ENCODE measurements at regions not wholly inside any gene's neighbourhood (a gene's known extent, or its start where the extent isn't known, plus 50 kb on each side); places are given as distances from the start of the nearest gene placed in this dataset.

- ATAC-seq = no peak
- no peak overlapping the region for H3K27ac ChIP-seq
- no peak for FAIRE-seq
- no peak overlapping the region for H3K4me2 ChIP-seq
- POLR2A ChIA-PET = no interaction called here
- no peaks in the 10 kb centered on the region for H3K4me1 ChIP-seq
- no peaks in the 10 kb centered on the region; the same call in 2 of the 3 replicates for H3K9me3 ChIP-seq
- WGBS (ENCODE audit: missing lambda C conversion rate) = 3% methylated on average over 3 of the region's 3 CpGs
- CTCF ChIA-PET = no interaction called here
- no peak for DNase-seq (ENCODE audit: low read depth in 1 of 2, low spot score in 1 of 2)
- no peak overlapping the region for H3K4me3 ChIP-seq
- TF ChIP-seq PHF8 (IDR thresholded peaks at IDR 0.05; ENCODE audit: borderline replicate concordance, low read depth) (no peak), NFE2L2 (conservative IDR thresholded peaks at IDR 0.05; ENCODE audit: low read length) (no peak), PBX3 (IDR thresholded peaks at IDR 0.05) (no peak), RARB (CRISPR knock-in tag; IDR thresholded peaks at IDR 0.05) (no peak), JUN (IDR thresholded peaks at IDR 0.05) (no peak), ZSCAN20 (CRISPR knock-in tag; IDR thresholded peaks at IDR 0.05) (no peak), MAFK (IDR thresholded peaks at IDR 0.05; ENCODE audit: partially characterized antibody) (no peak), ELK1 (IDR thresholded peaks at IDR 0.05; ENCODE audit: low read depth, low read length) (no peak), RFX5 (IDR thresholded peaks at IDR 0.05) (no peak), RNF2 (IDR thresholded peaks at IDR 0.05; ENCODE audit: borderline replicate concordance, low read depth) (no peak), FOXS1 (CRISPR knock-in tag; IDR thresholded peaks at IDR 0.05) (no peak), POLR2AphosphoS2 (conservative IDR thresholded peaks at IDR 0.05; ENCODE audit: low read length) (no peak), JUNB (IDR thresholded peaks at IDR 0.05) (no peak)
Observed at GRCh38 chr9:17878810-17879370, 300.0 kb downstream of the SH3GL2 start.

GRCh38 chr9:17881371-17881770, 302.5 kb downstream of the SH3GL2 start:
- no peak for ATAC-seq
- H3K4me2 ChIP-seq = no peak overlapping the region
- ChIA-PET POLR2A (no interaction called here), CTCF (interaction anchor here (0.7 kb wide), 1 partner anchor 37 kb away, joined by 3 read pairs; no protein-coding TSS in a partner anchor)
- no peak overlapping the region for H3K4me3 ChIP-seq
- FAIRE-seq = no peak
- no peak for TF ChIP-seq HOXB13 (CRISPR knock-in tag; IDR thresholded peaks at IDR 0.05; ENCODE audit: low read depth)
- no peak for TF ChIP-seq HMGXB4 (CRISPR knock-in tag; IDR thresholded peaks at IDR 0.05; ENCODE audit: borderline replicate concordance)
- TF ChIP-seq CHD2 (IDR thresholded peaks at IDR 0.05; ENCODE audit: low read length, partially characterized antibody) = no peak
- no peak for TF ChIP-seq CTCF (IDR thresholded peaks at IDR 0.05)
- DNase-seq (ENCODE audit: low read depth in 1 of 2, low spot score in 1 of 2) = no peak
- H3K9me3 ChIP-seq = no peaks in the 10 kb centered on the region
- no peaks in the 10 kb centered on the region for H3K4me1 ChIP-seq
- no peak overlapping the region for H3K27ac ChIP-seq
- WGBS (ENCODE audit: missing lambda C conversion rate) = 43% methylated on average over 9 of the region's 9 CpGs

Data from A549 (cell line).